Fibroblast of lung (primary cell): ENCODE measurements at regions not wholly inside any gene's neighbourhood (a gene's known extent, or its start where the extent isn't known, plus 50 kb on each side); places are given as distances from the start of the nearest gene placed in this dataset.

Experiments used
- DNase-seq, 2 donors: peaks; one replicate each; pipeline versions ENCODE4 v3.0.0 to v3.0.0-alpha.2; 2010; ENCODE audit warnings: low read depth in 2 of 2
- H2AFZ ChIP-seq: 2 replicates; pipeline ENCODE4 v1.5.1; 2012; ENCODE audit warnings: low read length, control low read depth, inconsistent platforms
- H3K27ac ChIP-seq: 2 replicates; pipeline ENCODE4 v1.5.1; 2011; ENCODE audit warnings: low read length, control low read depth; ENCODE audit not compliant: insufficient read depth
- H3K27me3 ChIP-seq: 2 replicates; pipeline ENCODE4 v1.5.1; 2011; ENCODE audit warnings: mild to moderate bottlenecking, low read length; ENCODE audit not compliant: control insufficient read depth, insufficient read depth
- H3K36me3 ChIP-seq: 2 replicates; pipeline ENCODE4 v1.5.1; 2011; ENCODE audit warnings: low read length; ENCODE audit not compliant: control insufficient read depth, insufficient read depth
- H3K4me1 ChIP-seq: 2 replicates; pipeline ENCODE4 v1.5.1; 2011; ENCODE audit warnings: low read length; ENCODE audit not compliant: control insufficient read depth, insufficient read depth; ENCODE audit errors: extremely low read depth
- H3K4me2 ChIP-seq: 2 replicates; pipeline ENCODE4 v1.5.1; 2011; ENCODE audit warnings: low read length, control low read depth; ENCODE audit not compliant: insufficient read depth; ENCODE audit errors: extremely low read depth
- H3K4me3 ChIP-seq, 4 experiments: fragments of 200-600 bp in 1 of 4; sonication (generic) in 1 of 4; replicated peaks in 1 of 4; 2 replicates each; pipeline ENCODE4 v1.5.1; 2011 to 2016; ENCODE audit warnings: low read length in 4 of 4, low read depth in 3 of 4, mild to moderate bottlenecking in 3 of 4, control low read depth in 2 of 4, inconsistent platforms in 1 of 4, mixed read lengths in 1 of 4; ENCODE audit not compliant: insufficient read depth in 1 of 4; ENCODE audit errors: control extremely low read depth in 1 of 4
- H3K79me2 ChIP-seq: 2 replicates; pipeline ENCODE4 v1.5.1; 2012; ENCODE audit warnings: mild to moderate bottlenecking, low read length, inconsistent platforms; ENCODE audit not compliant: control insufficient read depth, insufficient read depth
- H3K9ac ChIP-seq: 2 replicates; pipeline ENCODE4 v1.5.1; 2011; ENCODE audit warnings: mild to moderate bottlenecking, low read length, control low read depth; ENCODE audit not compliant: insufficient read depth
- H3K9me3 ChIP-seq: 2 replicates; pipeline ENCODE4 v1.5.1; 2012; ENCODE audit warnings: low read depth, low read length; ENCODE audit not compliant: control insufficient read depth, insufficient read depth
- H4K20me1 ChIP-seq: 2 replicates; pipeline ENCODE4 v1.5.1; 2011; ENCODE audit warnings: low read length; ENCODE audit not compliant: control insufficient read depth, insufficient read depth; ENCODE audit errors: extremely low read depth
- CTCF ChIP-seq, 2 donors: IDR thresholded peaks in 1 of 2; conservative IDR thresholded peaks in 1 of 2; 1 replicate in 1 of 2; 2 replicates in 1 of 2; pipeline ENCODE4 v1.5.1; 2011 to 2012; ENCODE audit warnings: low read length in 2 of 2, control low read depth in 1 of 2, inconsistent platforms in 1 of 2, low read depth in 1 of 2, mild to moderate bottlenecking in 1 of 2
- EZH2 ChIP-seq: IDR thresholded peaks from 2 replicates; pipeline ENCODE4 v1.5.1; 2012; ENCODE audit warnings: low read length, control low read depth, mild to moderate bottlenecking; ENCODE audit errors: missing control alignments

GRCh38 chr3:87046241-87046640 is 55.3 kb upstream of the VGLL3 start:
- Histone ChIP-seq H3K4me3 (no peak overlapping the region), H2AFZ (no peak overlapping the region), H3K36me3 (no peaks in the 10 kb centered on the region), H3K4me1 (no peaks in the 10 kb centered on the region), H3K9ac (no peak overlapping the region), H3K4me2 (no peak overlapping the region), H3K9me3 (no peaks in the 10 kb centered on the region), H4K20me1 (no peaks in the 10 kb centered on the region), H3K79me2 (no peaks in the 10 kb centered on the region), H3K27ac (no peak overlapping the region), H3K27me3 (no peaks in the 10 kb centered on the region)
- TF ChIP-seq CTCF (conservative IDR thresholded peaks at IDR 0.05 in 1 of 2, IDR thresholded peaks at IDR 0.05 in 1 of 2; ENCODE audit: low read depth in 1 of 2, low read length in 2 of 2) (no peak), EZH2 (no peak)
- no peak for DNase-seq

GRCh38 chr3:87045473-87045872 is 54.5 kb upstream of the VGLL3 start:
- no peak overlapping the region for H3K4me2 ChIP-seq
- TF ChIP-seq EZH2, result no peak
- H3K36me3 ChIP-seq, result no peaks in the 10 kb centered on the region
- no peaks in the 10 kb centered on the region for H4K20me1 ChIP-seq
- no peaks in the 10 kb centered on the region for H3K79me2 ChIP-seq
- H3K4me3 ChIP-seq, result no peak overlapping the region
- H2AFZ ChIP-seq, result no peak overlapping the region
- no peaks in the 10 kb centered on the region for H3K4me1 ChIP-seq
- no peaks in the 10 kb centered on the region for H3K27me3 ChIP-seq
- H3K9ac ChIP-seq, result no peak overlapping the region
- no peaks in the 10 kb centered on the region for H3K9me3 ChIP-seq
- no peak overlapping the region for H3K27ac ChIP-seq
- no peak for DNase-seq

- Histone ChIP-seq H3K4me3 (no peak overlapping the region), H2AFZ (no peak overlapping the region), H3K9me3 (no peaks in the 10 kb centered on the region), H3K36me3 (no peaks in the 10 kb centered on the region), H3K4me2 (no peak overlapping the region), H3K27ac (no peak overlapping the region), H4K20me1 (no peaks in the 10 kb centered on the region), H3K27me3 (no peaks in the 10 kb centered on the region), H3K79me2 (no peaks in the 10 kb centered on the region), H3K4me1 (no peaks in the 10 kb centered on the region), H3K9ac (no peak overlapping the region)
- DNase-seq, result no peak
- TF ChIP-seq EZH2 (no peak), CTCF (conservative IDR thresholded peaks at IDR 0.05 in 1 of 2, IDR thresholded peaks at IDR 0.05 in 1 of 2; ENCODE audit: low read depth in 1 of 2, low read length in 2 of 2) (no peak)
Measured at GRCh38 chr3:87044846-87045245, 53.9 kb upstream of the VGLL3 start.

- Histone ChIP-seq H3K4me3 (no peak overlapping the region), H3K9ac (no peak overlapping the region), H3K27ac (no peak overlapping the region), H4K20me1 (no peaks in the 10 kb centered on the region), H3K79me2 (no peaks in the 10 kb centered on the region), H3K9me3 (no peaks in the 10 kb centered on the region), H3K36me3 (no peaks in the 10 kb centered on the region), H3K4me2 (no peak overlapping the region), H3K4me1 (no peaks in the 10 kb centered on the region), H2AFZ (no peak overlapping the region), H3K27me3 (no peaks in the 10 kb centered on the region)
- TF ChIP-seq CTCF (conservative IDR thresholded peaks at IDR 0.05 in 1 of 2, IDR thresholded peaks at IDR 0.05 in 1 of 2; ENCODE audit: low read depth in 1 of 2, low read length in 2 of 2) (no peak), EZH2 (no peak)
- DNase-seq, result no peak
Measured at GRCh38 chr3:87044409-87044808, 53.5 kb upstream of the VGLL3 start.
